B cell (primary cell): ENCODE measurements at regions not wholly inside any gene's neighbourhood (a gene's known extent, or its start where the extent isn't known, plus 50 kb on each side); places are given as distances from the start of the nearest gene placed in this dataset.
"Not testable (repeated sequence)": the region's sequence is repeated elsewhere in the genome, so short reads cannot be mapped to it uniquely, and the experiment has no call there.

Experiments
- ATAC-seq: fragments of 200-7000 bp; cut with Tn5 transposase; one replicate; pipeline ENCODE4 v1.10.0; 2021; ENCODE audit warnings: low read depth, mild to moderate bottlenecking, moderate number of reproducible peaks, moderate library complexity
- CTCF ChIA-PET: fragments of 350-600 bp; sonication (Branson Sonifier 250); formaldehyde crosslinking; loops from one replicate; lab custom pipeline; 2021; ENCODE audit warnings: antibody characterized with exemption, inconsistent platforms; lab: Charles Lee
- POLR2A ChIA-PET: fragments of 350-600 bp; sonication (Branson Sonifier 250); formaldehyde crosslinking; loops from one replicate; lab custom pipeline; 2021; ENCODE audit warnings: antibody characterized with exemption; lab: Charles Lee
- DNase-seq: peaks from one replicate; pipeline ENCODE4 v3.0.0; 2013
- H2AFZ ChIP-seq: 2 replicates; pipeline ENCODE4 v1.6.1; 2012; ENCODE audit warnings: mild to moderate bottlenecking, low read depth, low read length; ENCODE audit not compliant: insufficient read depth, poor library complexity, severe bottlenecking
- H3K27ac ChIP-seq, 2 donors: 1 replicate in 1 of 2; 2 replicates in 1 of 2; pipeline ENCODE4 v1.5.1; 2012 to 2013; ENCODE audit warnings: low read length in 2 of 2, mild to moderate bottlenecking in 2 of 2, moderate library complexity in 1 of 2
- H3K27me3 ChIP-seq, 4 experiments: fragments of 200-600 bp in 1 of 4; sonication (generic) in 1 of 4; replicated peaks in 1 of 4; 1 replicate in 2 of 4; 2 replicates in 2 of 4; pipeline versions ENCODE4 v1.6.1 to v1.7.0; 2013 to 2016; ENCODE audit warnings: low read length in 3 of 4, mild to moderate bottlenecking in 2 of 4, mixed read lengths in 1 of 4, moderate library complexity in 1 of 4; ENCODE audit not compliant: insufficient read depth in 4 of 4, control insufficient read depth in 3 of 4; ENCODE audit errors: control extremely low read depth in 1 of 4
- H3K36me3 ChIP-seq, 2 experiments: replicated peaks in 1 of 2; 1 replicate in 1 of 2; 2 replicates in 1 of 2; pipeline versions ENCODE4 v1.6.1 to v1.7.1; 2013; ENCODE audit warnings: low read length in 1 of 2; ENCODE audit not compliant: insufficient read depth in 2 of 2, control insufficient read depth in 1 of 2; ENCODE audit errors: control extremely low read depth in 1 of 2, extremely low read depth in 1 of 2
- H3K4me1 ChIP-seq, 2 donors: fragments of 200-600 bp in 1 of 2; sonication (generic) in 1 of 2; 1 replicate in 1 of 2; 2 replicates in 1 of 2; pipeline versions ENCODE4 v1.5.1 to v1.6.1; 2013 to 2017; ENCODE audit warnings: low read length in 2 of 2; ENCODE audit not compliant: control insufficient read depth in 2 of 2, insufficient read depth in 2 of 2
- H3K4me2 ChIP-seq: replicated peaks from 2 replicates; pipeline ENCODE3; 2012; ENCODE audit warnings: mild to moderate bottlenecking, low read depth, low read length; ENCODE audit not compliant: poor library complexity, severe bottlenecking
- H3K4me3 ChIP-seq, 5 experiments: fragments of 200-600 bp in 1 of 5; sonication (generic) in 1 of 5; 1 replicate in 3 of 5; 2 replicates in 2 of 5; pipeline versions ENCODE4 v1.5.1 to v1.7.0; 2011 to 2016; ENCODE audit warnings: low read length in 4 of 5, mild to moderate bottlenecking in 4 of 5, low read depth in 2 of 5, control low read depth in 1 of 5, moderate library complexity in 1 of 5; ENCODE audit not compliant: insufficient read depth in 1 of 5; ENCODE audit errors: control extremely low read depth in 1 of 5, extremely low read depth in 1 of 5
- H3K79me2 ChIP-seq: fragments of 200-600 bp; sonication (generic); one replicate; pipeline ENCODE4 v1.6.0; 2016; ENCODE audit warnings: low read length; ENCODE audit not compliant: control insufficient read depth, insufficient read depth
- H3K9ac ChIP-seq: fragments of 200-600 bp; sonication (generic); 2 replicates; pipeline ENCODE4 v1.6.1; 2017; ENCODE audit warnings: mild to moderate bottlenecking, low read length, moderate library complexity
- H3K9me3 ChIP-seq, 3 donors: one replicate each; pipeline versions ENCODE4 v1.6.1 to v1.7.1; 2013; ENCODE audit warnings: low read length in 2 of 3; ENCODE audit not compliant: control insufficient read depth in 2 of 3, insufficient read depth in 1 of 3; ENCODE audit errors: control extremely low read depth in 1 of 3
- H4K20me1 ChIP-seq: 2 replicates; pipeline ENCODE4 v1.6.0; 2012; ENCODE audit warnings: mild to moderate bottlenecking, low read length; ENCODE audit not compliant: insufficient read depth, control insufficient read depth, poor library complexity, severe bottlenecking
- H3K27ac Mint-ChIP-seq: one replicate; pipeline ENCODE4 v1.8.0; 2021; ENCODE audit warnings: mixed read lengths
- H3K27me3 Mint-ChIP-seq: one replicate; pipeline ENCODE4 v1.8.0; 2021; ENCODE audit warnings: mixed read lengths
- H3K4me1 Mint-ChIP-seq: one replicate; pipeline ENCODE4 v1.8.0; 2021; ENCODE audit warnings: mixed read lengths
- H3K4me3 Mint-ChIP-seq: one replicate; pipeline ENCODE4 v1.8.0; 2021; ENCODE audit warnings: mixed read lengths
- H3K9me3 Mint-ChIP-seq: one replicate; pipeline ENCODE4 v1.8.0; 2022; ENCODE audit warnings: mixed read lengths; ENCODE audit not compliant: insufficient read depth
- EZH2 ChIP-seq: IDR thresholded peaks from 2 replicates; pipeline ENCODE4 v1.6.1; 2012; ENCODE audit warnings: borderline replicate concordance, low read depth, mild to moderate bottlenecking, moderate library complexity, low read length; ENCODE audit not compliant: insufficient read depth, poor library complexity, severe bottlenecking
- WGBS: methylation state at CpG from one replicate; pipeline ENCODE4 v1.1.5; 2013; ENCODE audit warnings: missing lambda C conversion rate; ENCODE audit not compliant: insufficient coverage; 5-methylcytosine and 5-hydroxymethylcytosine counted together
- intact Hi-C: fragments of 100-400 bp; cut with micrococcal nuclease; formaldehyde crosslinking; loops from one replicate; pipeline ENCODE4 v1.10.0; 2022
- TF ChIP-seq, protein P1 (sequence below): fragments of 200-600 bp; IDR thresholded peaks from one replicate; pipeline ENCODE4 v1.8.0; 2022; ENCODE audit warnings: antibody characterized with exemption, mild to moderate bottlenecking

- intact Hi-C loops, result no loop called here
- Histone ChIP-seq H3K9ac (no peak overlapping the region), H3K4me1 (no peaks in the 10 kb centered on the region), H3K79me2 (no peaks in the 10 kb centered on the region), H3K27ac (no peak overlapping the region), H3K4me2 (no peak overlapping the region), H4K20me1 (no peaks in the 10 kb centered on the region), H3K36me3 (no peaks in the 10 kb centered on the region), H3K4me3 (no peak overlapping the region), H3K9me3 (peaks cover 4 to 25% (median 21%) of the 10 kb centered on the region in 3 donors), H3K27me3 (no peaks in the 10 kb centered on the region), H2AFZ (no peak overlapping the region)
- H3K27me3 Mint-ChIP-seq, result peaks cover 37% of the 10 kb centered on the region
- POLR2A ChIA-PET, result no interaction called here
- no peak for ATAC-seq
- H3K4me3 Mint-ChIP-seq, result no peak overlapping the region
- TF ChIP-seq EZH2, result no peak
- TF ChIP-seq, protein P1, sequence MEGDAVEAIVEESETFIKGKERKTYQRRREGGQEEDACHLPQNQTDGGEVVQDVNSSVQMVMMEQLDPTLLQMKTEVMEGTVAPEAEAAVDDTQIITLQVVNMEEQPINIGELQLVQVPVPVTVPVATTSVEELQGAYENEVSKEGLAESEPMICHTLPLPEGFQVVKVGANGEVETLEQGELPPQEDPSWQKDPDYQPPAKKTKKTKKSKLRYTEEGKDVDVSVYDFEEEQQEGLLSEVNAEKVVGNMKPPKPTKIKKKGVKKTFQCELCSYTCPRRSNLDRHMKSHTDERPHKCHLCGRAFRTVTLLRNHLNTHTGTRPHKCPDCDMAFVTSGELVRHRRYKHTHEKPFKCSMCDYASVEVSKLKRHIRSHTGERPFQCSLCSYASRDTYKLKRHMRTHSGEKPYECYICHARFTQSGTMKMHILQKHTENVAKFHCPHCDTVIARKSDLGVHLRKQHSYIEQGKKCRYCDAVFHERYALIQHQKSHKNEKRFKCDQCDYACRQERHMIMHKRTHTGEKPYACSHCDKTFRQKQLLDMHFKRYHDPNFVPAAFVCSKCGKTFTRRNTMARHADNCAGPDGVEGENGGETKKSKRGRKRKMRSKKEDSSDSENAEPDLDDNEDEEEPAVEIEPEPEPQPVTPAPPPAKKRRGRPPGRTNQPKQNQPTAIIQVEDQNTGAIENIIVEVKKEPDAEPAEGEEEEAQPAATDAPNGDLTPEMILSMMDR, result no peak
- H3K27ac Mint-ChIP-seq, result no peak overlapping the region
- CTCF ChIA-PET, result no interaction called here
- DNase-seq, result no peak
- WGBS, result 100% methylated on average over 3 of the region's 3 CpGs
- H3K4me1 Mint-ChIP-seq, result peaks cover 5% of the 10 kb centered on the region
- peaks cover 13% of the 10 kb centered on the region for H3K9me3 Mint-ChIP-seq
Measured at GRCh38 chr20:47915495-47915894, 130.2 kb upstream of the SULF2 start.

DNA sequence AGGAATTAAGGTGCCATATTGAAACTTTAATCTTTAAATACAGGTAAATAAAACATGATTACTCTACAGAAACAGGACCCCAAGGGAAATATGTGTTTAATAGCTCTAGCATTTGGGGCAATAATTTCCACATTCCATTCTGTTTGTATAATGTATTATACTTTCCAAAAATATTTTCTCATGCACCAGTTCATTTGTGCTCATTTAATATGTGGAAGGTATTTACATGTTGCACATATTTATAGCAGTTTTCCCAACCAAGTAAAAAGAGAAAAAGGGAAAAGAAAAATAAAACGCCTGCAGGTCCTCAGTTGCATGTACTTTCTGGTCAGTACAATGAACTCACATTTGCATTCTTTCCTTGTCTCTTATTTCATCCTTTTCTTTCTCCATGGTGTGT is 129.5 kb upstream of the SULF2 start:
- intact Hi-C loops, result no loop called here
- H3K27ac Mint-ChIP-seq, result no peak overlapping the region
- Histone ChIP-seq H3K79me2 (no peaks in the 10 kb centered on the region), H3K4me2 (no peak overlapping the region), H3K4me1 (no peaks in the 10 kb centered on the region), H3K9me3 (peaks cover 4 to 25% (median 21%) of the 10 kb centered on the region in 3 donors), H4K20me1 (no peaks in the 10 kb centered on the region), H3K27me3 (no peaks in the 10 kb centered on the region), H3K27ac (no peak overlapping the region), H3K4me3 (no peak overlapping the region), H3K36me3 (no peaks in the 10 kb centered on the region), H3K9ac (no peak overlapping the region), H2AFZ (no peak overlapping the region)
- no peak for DNase-seq
- WGBS, result no CpG with 5 or more reads among the region's 1 CpG
- ChIA-PET POLR2A (no interaction called here), CTCF (interaction anchor here (0.6 kb wide), 1 partner anchor 1330 kb away, joined by 3 read pairs; no protein-coding TSS in a partner anchor)
- no peak for ATAC-seq
- H3K27me3 Mint-ChIP-seq, result peaks cover 34% of the 10 kb centered on the region
- H3K9me3 Mint-ChIP-seq, result peaks cover 13% of the 10 kb centered on the region
- peaks cover 5% of the 10 kb centered on the region for H3K4me1 Mint-ChIP-seq
- H3K4me3 Mint-ChIP-seq, result no peak overlapping the region
- TF ChIP-seq, protein P1, result no peak
- no peak for TF ChIP-seq EZH2

DNA sequence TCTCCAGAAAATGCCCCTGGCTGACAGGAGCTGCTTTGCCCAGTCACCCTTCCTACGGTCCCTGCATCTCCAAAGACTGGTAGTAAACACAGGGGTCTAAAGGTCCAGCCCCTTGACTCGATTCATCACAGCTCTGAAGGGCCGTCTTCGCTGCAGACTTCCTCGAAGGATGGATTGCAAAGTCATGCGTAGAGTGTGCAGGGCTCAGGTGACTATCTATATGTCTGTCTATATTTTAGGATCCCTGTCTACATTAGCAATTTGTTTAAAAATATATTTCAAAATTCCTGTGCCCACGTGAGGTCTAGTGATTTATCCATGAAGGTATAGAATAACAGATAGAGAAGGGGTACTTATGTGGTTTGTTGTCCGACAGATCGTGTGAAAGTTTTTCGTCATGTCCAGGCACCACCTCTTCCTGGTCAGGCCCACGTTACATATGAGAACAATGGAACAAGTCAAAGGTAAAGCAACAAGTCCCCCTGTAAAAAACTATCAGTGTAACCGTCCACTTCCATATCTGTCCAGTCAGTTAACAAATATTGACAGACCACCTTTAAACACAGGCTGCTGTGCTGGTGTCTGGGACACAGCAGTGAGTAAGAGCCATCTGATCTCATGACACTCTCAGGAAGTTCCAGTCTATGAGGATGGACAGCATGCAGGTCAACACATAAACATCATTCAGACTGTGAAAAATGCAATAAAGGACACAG is 127.7 kb upstream of the SULF2 start:
- H3K4me3 Mint-ChIP-seq, DNase-seq, POLR2A ChIA-PET, intact Hi-C loops, H3K36me3 ChIP-seq, H3K79me2 ChIP-seq, H4K20me1 ChIP-seq, H3K27ac ChIP-seq, CTCF ChIA-PET, H2AFZ ChIP-seq, H3K27ac Mint-ChIP-seq, H3K4me1 ChIP-seq, H3K4me2 ChIP-seq, H3K27me3 ChIP-seq, H3K4me1 Mint-ChIP-seq, ATAC-seq, H3K4me3 ChIP-seq, H3K9ac ChIP-seq: not testable (repeated sequence)
- Mint-ChIP-seq H3K9me3 (peaks cover 13% of the 10 kb centered on the region), H3K27me3 (peaks cover 38% of the 10 kb centered on the region)
- H3K9me3 ChIP-seq, result peaks cover 3 to 17% (median 16%) of the 10 kb centered on the region in 3 donors
- WGBS, result 80% methylated on average over 9 of the region's 12 CpGs
